H1 (cell line): ENCODE measurements at regions not wholly inside any gene's neighbourhood (a gene's known extent, or its start where the extent isn't known, plus 50 kb on each side); places are given as distances from the start of the nearest gene placed in this dataset.

Experiments used
- CREB1 ChIP-seq: IDR thresholded peaks from 2 replicates; pipeline ENCODE4 v1.6.1; 2012; ENCODE audit warnings: inconsistent platforms
- EZH2 ChIP-seq: fragments of 200-600 bp; sonication (generic); IDR thresholded peaks from 2 replicates; pipeline ENCODE4 v1.7.1; 2012; ENCODE audit warnings: low read depth, mild to moderate bottlenecking, moderate library complexity, low read length, inconsistent platforms; ENCODE audit not compliant: severe bottlenecking
- POLR2A ChIP-seq, 2 experiments: IDR thresholded peaks; 1 replicate in 1 of 2; 2 replicates in 1 of 2; pipeline ENCODE4 v1.6.1; 2011; ENCODE audit warnings: low read depth in 2 of 2, low read length in 2 of 2, mild to moderate bottlenecking in 2 of 2; ENCODE audit errors: control extremely low read depth in 1 of 2
- SP1 ChIP-seq: IDR thresholded peaks from 2 replicates; pipeline ENCODE4 v1.6.1; 2011; ENCODE audit warnings: low read depth, low read length
- TF ChIP-seq, protein P1 (sequence below): IDR thresholded peaks from 2 replicates; pipeline ENCODE4 v1.6.1; 2012; ENCODE audit warnings: inconsistent platforms

DNA sequence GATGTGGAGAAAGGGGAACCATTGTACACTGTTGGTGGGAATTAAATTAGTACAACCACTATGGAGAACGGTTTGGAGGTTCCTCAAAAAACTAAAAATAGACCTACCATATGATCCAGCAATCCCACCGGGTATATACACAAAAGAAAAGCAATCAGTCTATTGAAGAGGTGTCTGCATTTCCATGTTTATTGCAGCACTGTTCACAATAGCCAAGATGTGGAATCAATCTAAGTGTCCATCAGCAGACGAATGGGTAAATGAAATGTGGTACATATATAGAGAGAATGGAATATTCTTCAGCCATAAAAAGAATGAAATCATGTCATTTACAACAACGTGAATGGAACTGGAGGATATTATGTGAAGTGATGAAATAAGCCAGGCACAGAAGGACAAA, 208.1 kb downstream of the TRIML1 start:
- TF ChIP-seq EZH2 = no peak
- no peak for TF ChIP-seq CREB1
- TF ChIP-seq, protein P1, sequence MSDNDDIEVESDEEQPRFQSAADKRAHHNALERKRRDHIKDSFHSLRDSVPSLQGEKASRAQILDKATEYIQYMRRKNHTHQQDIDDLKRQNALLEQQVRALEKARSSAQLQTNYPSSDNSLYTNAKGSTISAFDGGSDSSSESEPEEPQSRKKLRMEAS = no peak
- TF ChIP-seq SP1 = no peak
- no peak for TF ChIP-seq POLR2A (IDR thresholded peaks at IDR 0.05; ENCODE audit: control extremely low read depth in 1 of 2, low read depth in 2 of 2, low read length in 2 of 2)
